ENCODE measurements at regions not wholly inside any gene's neighbourhood (a gene's known extent, or its start where the extent isn't known, plus 50 kb on each side); places are given as distances from the start of the nearest gene placed in this dataset.

- TF ChIP-seq ZNF274 (IDR thresholded peaks at IDR 0.05; ENCODE audit: low read depth, low read length) (no peak), TCF7L2 (IDR thresholded peaks at IDR 0.05; ENCODE audit: borderline replicate concordance, extremely low read depth, insufficient read depth, insufficient read length) (no peak), EZH2 (IDR thresholded peaks at IDR 0.05) (no peak), SP1 (IDR thresholded peaks at IDR 0.05; ENCODE audit: low read depth) (no peak)
- TF ChIP-seq, protein P1, sequence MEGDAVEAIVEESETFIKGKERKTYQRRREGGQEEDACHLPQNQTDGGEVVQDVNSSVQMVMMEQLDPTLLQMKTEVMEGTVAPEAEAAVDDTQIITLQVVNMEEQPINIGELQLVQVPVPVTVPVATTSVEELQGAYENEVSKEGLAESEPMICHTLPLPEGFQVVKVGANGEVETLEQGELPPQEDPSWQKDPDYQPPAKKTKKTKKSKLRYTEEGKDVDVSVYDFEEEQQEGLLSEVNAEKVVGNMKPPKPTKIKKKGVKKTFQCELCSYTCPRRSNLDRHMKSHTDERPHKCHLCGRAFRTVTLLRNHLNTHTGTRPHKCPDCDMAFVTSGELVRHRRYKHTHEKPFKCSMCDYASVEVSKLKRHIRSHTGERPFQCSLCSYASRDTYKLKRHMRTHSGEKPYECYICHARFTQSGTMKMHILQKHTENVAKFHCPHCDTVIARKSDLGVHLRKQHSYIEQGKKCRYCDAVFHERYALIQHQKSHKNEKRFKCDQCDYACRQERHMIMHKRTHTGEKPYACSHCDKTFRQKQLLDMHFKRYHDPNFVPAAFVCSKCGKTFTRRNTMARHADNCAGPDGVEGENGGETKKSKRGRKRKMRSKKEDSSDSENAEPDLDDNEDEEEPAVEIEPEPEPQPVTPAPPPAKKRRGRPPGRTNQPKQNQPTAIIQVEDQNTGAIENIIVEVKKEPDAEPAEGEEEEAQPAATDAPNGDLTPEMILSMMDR (IDR thresholded peaks at IDR 0.05 in 2 of 3, conservative IDR thresholded peaks at IDR 0.05 in 1 of 3; ENCODE audit: borderline replicate concordance in 1 of 3, insufficient read depth in 1 of 3, low read depth in 2 of 3, low read length in 2 of 3), result no peak
Observed at GRCh38 chr7:33678569-33679335, 226.6 kb upstream of the BMPER start.

All from HCT116 (cell line).